PC-3 (cell line): ENCODE measurements at regions not wholly inside any gene's neighbourhood (a gene's known extent, or its start where the extent isn't known, plus 50 kb on each side); places are given as distances from the start of the nearest gene placed in this dataset.

ENCODE experiments used
- ATAC-seq: fragments of 200-7000 bp; cut with Tn5 transposase; 2 replicates; pipeline ENCODE4 v1.9.1; 2020; ENCODE audit warnings: mild to moderate bottlenecking, moderate library complexity
- BruUV-seq: library from RNA; stranded (reverse); fragments of 400-500 nt; replicated peaks from 2 replicates; lab custom pipeline; 2021; lab: Mats Ljungman, UMichigan
- CTCF ChIA-PET: fragments of 300-600 bp; sonication (Branson Sonifier 250); formaldehyde crosslinking; loops from one replicate; lab custom pipeline; 2022; ENCODE audit warnings: antibody characterized with exemption; lab: Charles Lee
- POLR2A ChIA-PET: fragments of 300-600 bp; sonication (Branson Sonifier 250); formaldehyde crosslinking; loops from one replicate; lab custom pipeline; 2022; ENCODE audit warnings: antibody characterized with exemption; ENCODE audit not compliant: unreplicated experiment; lab: Charles Lee
- DNase-seq: peaks from one replicate; pipeline ENCODE4 v3.0.0-alpha.2; 2015
- H2AFZ ChIP-seq: fragments of 300-600 bp; sonication (generic); 2 replicates; pipeline ENCODE4 v1.6.0; 2016; ENCODE audit warnings: antibody characterized with exemption, low read length
- H3F3A ChIP-seq: fragments of 300-600 bp; sonication (generic); one replicate; pipeline ENCODE4 v1.6.0; 2017; ENCODE audit warnings: antibody characterized with exemption, low read length, control low read depth, mild to moderate bottlenecking; ENCODE audit not compliant: unreplicated experiment
- H3K27ac ChIP-seq: fragments of 300-600 bp; sonication (generic); 2 replicates; pipeline ENCODE4 v1.5.1; 2016; ENCODE audit warnings: mild to moderate bottlenecking, low read length
- H3K27me3 ChIP-seq: fragments of 300-600 bp; sonication (generic); 2 replicates; pipeline ENCODE4 v1.6.1; 2016; ENCODE audit warnings: low read length, mixed read lengths
- H3K36me3 ChIP-seq: fragments of 300-600 bp; sonication (generic); 2 replicates; pipeline ENCODE4 v1.6.1; 2016; ENCODE audit warnings: low read depth, mixed run types, low read length, mixed read lengths
- H3K4me1 ChIP-seq: fragments of 300-600 bp; sonication (generic); 2 replicates; pipeline ENCODE4 v1.5.1; 2016; ENCODE audit warnings: low read length; ENCODE audit not compliant: insufficient read depth
- H3K4me2 ChIP-seq: fragments of 300-600 bp; sonication (generic); 2 replicates; pipeline ENCODE4 v1.6.0; 2016; ENCODE audit warnings: low read length
- H3K4me3 ChIP-seq: fragments of 300-600 bp; sonication (generic); 2 replicates; pipeline ENCODE4 v1.5.1; 2016; ENCODE audit warnings: mild to moderate bottlenecking, low read length, mixed read lengths
- H3K79me2 ChIP-seq: fragments of 300-600 bp; sonication (generic); 2 replicates; pipeline ENCODE4 v1.6.1; 2017; ENCODE audit warnings: low read length, mixed read lengths
- H3K9ac ChIP-seq: fragments of 300-600 bp; sonication (generic); 2 replicates; pipeline ENCODE4 v1.6.0; 2016; ENCODE audit warnings: mild to moderate bottlenecking, low read length
- H3K9me2 ChIP-seq: fragments of 300-600 bp; sonication (generic); replicated peaks from 2 replicates; pipeline ENCODE4 v1.6.1; 2016; ENCODE audit warnings: mixed run types, low read length, mixed read lengths
- H3K9me3 ChIP-seq: fragments of 300-600 bp; sonication (generic); 2 replicates; pipeline ENCODE4 v1.6.1; 2016; ENCODE audit warnings: low read length, mixed read lengths
- H4K20me1 ChIP-seq: fragments of 300-600 bp; sonication (generic); 2 replicates; pipeline ENCODE4 v1.6.1; 2016; ENCODE audit warnings: low read length, mixed read lengths
- CTCF ChIP-seq: fragments of 300-600 bp; sonication (generic); conservative IDR thresholded peaks from 2 replicates; pipeline ENCODE4 v1.5.1; 2017; ENCODE audit warnings: antibody characterized with exemption, low read depth, mild to moderate bottlenecking, low read length
- EZH2 ChIP-seq: fragments of 300-600 bp; sonication (generic); IDR thresholded peaks from one replicate; pipeline ENCODE4 v1.6.1; 2017; ENCODE audit warnings: antibody characterized with exemption, mild to moderate bottlenecking, low read length; ENCODE audit not compliant: unreplicated experiment
- EZH2phosphoT487 ChIP-seq: fragments of 300-600 bp; sonication (generic); IDR thresholded peaks from 2 replicates; pipeline ENCODE4 v1.6.1; 2018; ENCODE audit warnings: mild to moderate bottlenecking, antibody characterized with exemption, low read length, borderline replicate concordance
- intact Hi-C: fragments of 100-400 bp; cut with micrococcal nuclease; formaldehyde crosslinking; loops from 2 replicates; pipeline ENCODE4 v1.9.0; 2023

GRCh38 chr12:28035500-28035899, 63.0 kb upstream of the PTHLH start:
- Histone ChIP-seq H3F3A (peaks cover 7% of the 10 kb centered on the region), H2AFZ (0 out of 2 replicates have a peak overlapping the region, but pooled peaks have one; percentile 2), H3K79me2 (no peaks in the 10 kb centered on the region), H3K4me2 (peak overlapping the region; percentile 34), H3K27me3 (no peaks in the 10 kb centered on the region), H3K4me1 (peaks cover 40% of the 10 kb centered on the region), H3K36me3 (no peaks in the 10 kb centered on the region), H3K4me3 (no peak overlapping the region), H3K9me3 (no peaks in the 10 kb centered on the region), H3K9ac (peak overlapping the region; percentile 54), H3K9me2 (no peaks in the 10 kb centered on the region), H4K20me1 (no peaks in the 10 kb centered on the region), H3K27ac (peak overlapping the region; percentile 77)
- CTCF ChIA-PET = interaction anchor here (0.7 to 1.5 kb wide), 2 partner anchors 12 to 65 kb away, joined by 3 to 4 read pairs; no protein-coding TSS in a partner anchor
- BruUV-seq = no TSS peak
- POLR2A ChIA-PET = interaction anchor here (1.0 to 1.6 kb wide), 2 partner anchors 12 to 65 kb away, joined by 8 read pairs; no protein-coding TSS in a partner anchor
- ATAC-seq (peak; percentile 52), DNase-seq (peak; percentile 100)
- TF ChIP-seq EZH2phosphoT487 = no peak
- TF ChIP-seq CTCF = no peak
- TF ChIP-seq EZH2 = no peak
- intact Hi-C loops = loop anchor here (1.0 to 5.0 kb wide), 3 partner anchors 53 to 622 kb away; no protein-coding TSS in a partner anchor

GRCh38 chr12:28036940-28037339, 64.4 kb upstream of the PTHLH start:
- Histone ChIP-seq H3K9me3 (no peaks in the 10 kb centered on the region), H3K9me2 (0 out of 2 replicates have a peak, but pooled peaks cover 5% of the 10 kb centered on the region), H3K4me3 (no peak overlapping the region), H3K27ac (no peak overlapping the region), H4K20me1 (no peaks in the 10 kb centered on the region), H3K27me3 (no peaks in the 10 kb centered on the region), H3K4me1 (peaks cover 40% of the 10 kb centered on the region), H3F3A (peaks cover 7% of the 10 kb centered on the region), H3K79me2 (no peaks in the 10 kb centered on the region), H3K4me2 (no peak overlapping the region), H3K36me3 (no peaks in the 10 kb centered on the region), H3K9ac (no peak overlapping the region), H2AFZ (no peak overlapping the region)
- DNase-seq (no peak), ATAC-seq (no peak)
- CTCF ChIA-PET = no interaction called here
- no TSS peak for BruUV-seq
- no peak for TF ChIP-seq EZH2phosphoT487
- no peak for TF ChIP-seq EZH2
- TF ChIP-seq CTCF = no peak
- POLR2A ChIA-PET = no interaction called here
- intact Hi-C loops = loop anchor here (5.0 kb wide), 1 partner anchor 620 kb away; no protein-coding TSS in a partner anchor

GRCh38 chr12:28040246-28040645, 67.7 kb upstream of the PTHLH start:
- Histone ChIP-seq H4K20me1 (no peaks in the 10 kb centered on the region), H2AFZ (0 out of 2 replicates have a peak overlapping the region, but pooled peaks have one; percentile 1), H3K27me3 (no peaks in the 10 kb centered on the region), H3K9ac (no peak overlapping the region), H3K36me3 (no peaks in the 10 kb centered on the region), H3K4me2 (no peak overlapping the region), H3K4me1 (peaks cover 7% of the 10 kb centered on the region), H3K27ac (no peak overlapping the region), H3K9me2 (0 out of 2 replicates have a peak, but pooled peaks cover 5% of the 10 kb centered on the region), H3K79me2 (no peaks in the 10 kb centered on the region), H3F3A (no peaks in the 10 kb centered on the region), H3K4me3 (no peak overlapping the region), H3K9me3 (no peaks in the 10 kb centered on the region)
- no peak for TF ChIP-seq CTCF
- no peak for TF ChIP-seq EZH2
- no peak for TF ChIP-seq EZH2phosphoT487
- ChIA-PET CTCF (no interaction called here), POLR2A (no interaction called here)
- ATAC-seq (no peak), DNase-seq (no peak)
- no TSS peak for BruUV-seq
- intact Hi-C loops = no loop called here
